GM23338 (cell line): ENCODE measurements at regions not wholly inside any gene's neighbourhood (a gene's known extent, or its start where the extent isn't known, plus 50 kb on each side); places are given as distances from the start of the nearest gene placed in this dataset.

Source experiments
- ATAC-seq: fragments of 200-7000 bp; cut with Tn5 transposase; 3 replicates; pipeline ENCODE4 v1.9.1; 2020
- DNase-seq: peaks from one replicate; pipeline ENCODE4 v3.0.0-alpha.2; 2015; ENCODE audit warnings: low spot score
- H2AFZ ChIP-seq: fragments of 200-600 bp; sonication (generic); 2 replicates; pipeline ENCODE4 v1.8.0; 2016; ENCODE audit warnings: antibody characterized with exemption, mild to moderate bottlenecking, moderate library complexity
- H3F3A ChIP-seq: fragments of 200-600 bp; sonication (generic); replicated peaks from 2 replicates; pipeline ENCODE4 v1.8.0; 2017; ENCODE audit warnings: antibody characterized with exemption, mixed run types, low read depth
- H3K27ac ChIP-seq: fragments of 200-600 bp; sonication (generic); 2 replicates; pipeline ENCODE4 v1.6.1; 2016; ENCODE audit warnings: low read depth
- H3K27me3 ChIP-seq: fragments of 200-600 bp; sonication (generic); 2 replicates; pipeline ENCODE4 v1.8.0; 2016; ENCODE audit warnings: mild to moderate bottlenecking, mixed run types, moderate library complexity; ENCODE audit not compliant: insufficient read depth
- H3K36me3 ChIP-seq: fragments of 200-600 bp; sonication (generic); 2 replicates; pipeline ENCODE4 v1.8.0; 2016; ENCODE audit warnings: mild to moderate bottlenecking; ENCODE audit not compliant: insufficient read depth
- H3K4me1 ChIP-seq: fragments of 200-600 bp; sonication (generic); 2 replicates; pipeline ENCODE4 v1.8.0; 2016; ENCODE audit warnings: mild to moderate bottlenecking, moderate library complexity; ENCODE audit not compliant: insufficient read depth
- H3K4me2 ChIP-seq: fragments of 200-600 bp; sonication (generic); 2 replicates; pipeline ENCODE4 v1.7.1; 2017; ENCODE audit warnings: mixed run types
- H3K4me3 ChIP-seq: fragments of 200-600 bp; sonication (generic); 2 replicates; pipeline ENCODE4 v1.6.1; 2016; ENCODE audit warnings: mixed run types
- H3K79me2 ChIP-seq: fragments of 200-600 bp; sonication (generic); replicated peaks from 2 replicates; pipeline ENCODE4 v1.8.0; 2017; ENCODE audit warnings: mild to moderate bottlenecking; ENCODE audit not compliant: insufficient read depth
- H3K9me2 ChIP-seq: fragments of 200-600 bp; sonication (generic); 2 replicates; pipeline ENCODE4 v1.8.0; 2017; ENCODE audit not compliant: insufficient read depth
- H4K20me1 ChIP-seq: fragments of 200-600 bp; sonication (generic); replicated peaks from 2 replicates; pipeline ENCODE4 v1.8.0; 2017; ENCODE audit warnings: mild to moderate bottlenecking; ENCODE audit not compliant: insufficient read depth
- H3K27ac Mint-ChIP-seq: 2 replicates; pipeline ENCODE4 v1.8.0; 2020; ENCODE audit warnings: inconsistent platforms, mild to moderate bottlenecking, moderate library complexity, mixed read lengths
- H3K27me3 Mint-ChIP-seq: 3 replicates; pipeline ENCODE4 v1.8.0; 2022; ENCODE audit warnings: low read depth, mild to moderate bottlenecking, moderate library complexity, mixed read lengths, inconsistent platforms; ENCODE audit not compliant: insufficient read depth, poor library complexity
- H3K36me3 Mint-ChIP-seq: 3 replicates; pipeline ENCODE4 v1.8.0; 2021; ENCODE audit warnings: low read depth, mild to moderate bottlenecking, inconsistent platforms, moderate library complexity, mixed read lengths
- H3K4me1 Mint-ChIP-seq: 3 replicates; pipeline ENCODE4 v1.8.0; 2020; ENCODE audit warnings: mild to moderate bottlenecking, inconsistent platforms, mixed read lengths
- H3K4me3 Mint-ChIP-seq: 3 replicates; pipeline ENCODE4 v1.8.0; 2021; ENCODE audit warnings: moderate library complexity, mild to moderate bottlenecking, inconsistent platforms, mixed read lengths
- H3K9me3 Mint-ChIP-seq: 3 replicates; pipeline ENCODE4 v1.8.0; 2020; ENCODE audit warnings: moderate library complexity, mild to moderate bottlenecking, inconsistent platforms, mixed read lengths
- CREB1 ChIP-seq: fragments of 250-450 bp; sonication (Bioruptor Pico); IDR thresholded peaks from 2 replicates; pipeline ENCODE4 v1.5.0; 2020; ENCODE audit warnings: low read depth, mild to moderate bottlenecking, moderate library complexity
- CTCF ChIP-seq, 2 experiments: fragments of 200-600 bp in 1 of 2; sonication (generic) in 1 of 2; conservative IDR thresholded peaks; 2 replicates each; pipeline versions ENCODE4 v1.5.1 to v1.6.1; 2016 to 2017; ENCODE audit warnings: antibody characterized with exemption in 2 of 2, low read depth in 2 of 2, mild to moderate bottlenecking in 2 of 2, moderate library complexity in 1 of 2
- ETS1 ChIP-seq: IDR thresholded peaks from 2 replicates; pipeline ENCODE4 v1.6.1; 2016; ENCODE audit warnings: antibody characterized with exemption
- EZH2 ChIP-seq: fragments of 200-600 bp; sonication (generic); IDR thresholded peaks from one replicate; pipeline ENCODE4 v1.8.0; 2017; ENCODE audit warnings: antibody characterized with exemption, mild to moderate bottlenecking, low read depth; ENCODE audit not compliant: unreplicated experiment
- EZH2phosphoT487 ChIP-seq: fragments of 200-600 bp; sonication (generic); IDR thresholded peaks from one replicate; pipeline ENCODE4 v1.8.1; 2018; ENCODE audit warnings: antibody characterized with exemption; ENCODE audit not compliant: unreplicated experiment
- JUNB ChIP-seq: IDR thresholded peaks from one replicate; pipeline ENCODE4 v1.6.1; 2016; ENCODE audit warnings: antibody characterized with exemption; ENCODE audit not compliant: unreplicated experiment
- NANOG ChIP-seq: IDR thresholded peaks from 2 replicates; pipeline ENCODE4 v1.6.1; 2016; ENCODE audit warnings: antibody characterized with exemption, borderline replicate concordance
- POLR2AphosphoS5 ChIP-seq: IDR thresholded peaks from 2 replicates; pipeline ENCODE4 v1.6.1; 2016; ENCODE audit warnings: antibody characterized with exemption, low read depth
- REST ChIP-seq: IDR thresholded peaks from one replicate; pipeline ENCODE4 v1.6.1; 2018; ENCODE audit warnings: antibody characterized with exemption; ENCODE audit not compliant: unreplicated experiment
- STAT1 ChIP-seq: IDR thresholded peaks from one replicate; pipeline ENCODE4 v1.6.1; 2016; ENCODE audit warnings: antibody characterized with exemption; ENCODE audit not compliant: unreplicated experiment
- ZNF114 ChIP-seq: fragments of 250-450 bp; sonication (Bioruptor Pico); IDR thresholded peaks from 2 replicates; pipeline ENCODE4 v1.5.0; 2020; ENCODE audit warnings: mild to moderate bottlenecking, moderate library complexity
- ZNF331 ChIP-seq: fragments of 250-450 bp; sonication (Bioruptor Pico); IDR thresholded peaks from 2 replicates; pipeline ENCODE4 v1.5.0; 2020; ENCODE audit warnings: low read depth, mild to moderate bottlenecking, moderate library complexity
- ZNF462 ChIP-seq: fragments of 250-450 bp; sonication (Bioruptor Pico); IDR thresholded peaks from 2 replicates; pipeline ENCODE4 v1.5.0; 2020; ENCODE audit warnings: mild to moderate bottlenecking, moderate library complexity

GRCh38 chr6:40962241-40962640, 76.8 kb downstream of the UNC5CL start:
- Mint-ChIP-seq H3K36me3 (no peaks in the 10 kb centered on the region), H3K9me3 (no peaks in the 10 kb centered on the region), H3K27ac (0 out of 2 replicates have a peak overlapping the region, but pooled peaks have one; percentile 16), H3K4me1 (peaks cover 18% of the 10 kb centered on the region; the same call in 2 of the 3 replicates), H3K27me3 (no peaks in the 10 kb centered on the region), H3K4me3 (no peak overlapping the region)
- H3K27me3 ChIP-seq, result no peaks in the 10 kb centered on the region
- H3K79me2 ChIP-seq, result no peaks in the 10 kb centered on the region
- H2AFZ ChIP-seq, result peak overlapping the region; percentile 43; the same call in 1 of the 2 replicates
- no peaks in the 10 kb centered on the region for H3K36me3 ChIP-seq
- H3F3A ChIP-seq, result no peaks in the 10 kb centered on the region
- H3K9me2 ChIP-seq, result peaks cover 7% of the 10 kb centered on the region; the same call in 1 of the 2 replicates
- no peak overlapping the region for H3K4me3 ChIP-seq
- no peak overlapping the region for H3K4me2 ChIP-seq
- H3K4me1 ChIP-seq, result no peaks in the 10 kb centered on the region
- H3K27ac ChIP-seq, result no peak overlapping the region
- no peak for DNase-seq
- H4K20me1 ChIP-seq, result no peaks in the 10 kb centered on the region
- no peak for ATAC-seq
- no peak for TF ChIP-seq REST
- no peak for TF ChIP-seq ETS1
- no peak for TF ChIP-seq CTCF (conservative IDR thresholded peaks at IDR 0.05; ENCODE audit: low read depth in 2 of 2)
- TF ChIP-seq EZH2phosphoT487, result no peak
- no peak for TF ChIP-seq ZNF331 (CRISPR knock-in tag)
- TF ChIP-seq POLR2AphosphoS5, result no peak
- TF ChIP-seq STAT1, result no peak
- TF ChIP-seq JUNB, result no peak
- no peak for TF ChIP-seq EZH2
- no peak for TF ChIP-seq ZNF114 (CRISPR knock-in tag)
- no peak for TF ChIP-seq ZNF462 (CRISPR knock-in tag)
- TF ChIP-seq CREB1 (CRISPR knock-in tag), result no peak
- TF ChIP-seq NANOG, result no peak
